A549 (cell line): ENCODE measurements at regions not wholly inside any gene's neighbourhood (a gene's known extent, or its start where the extent isn't known, plus 50 kb on each side); places are given as distances from the start of the nearest gene placed in this dataset.
"Not testable (repeated sequence)": the region's sequence is repeated elsewhere in the genome, so short reads cannot be mapped to it uniquely, and the experiment has no call there.

Source experiments
- ATAC-seq, 2 experiments: fragments of 200-7000 bp in 1 of 2; fragments of >200 bp in 1 of 2; cut with Nextera tagmentation in 1 of 2; cut with Tn5 transposase in 1 of 2; 3 replicates each; pipeline versions ENCODE4 v1.8.0 to v1.9.1; 2018 to 2020; ENCODE audit warnings: mild to moderate bottlenecking in 1 of 2, moderate library complexity in 1 of 2
- CTCF ChIA-PET: fragments of 300-600 bp; sonication (Branson Sonifier 250); formaldehyde crosslinking; extraction: SDS; loops from one replicate; lab custom pipeline; 2021; ENCODE audit warnings: antibody characterized with exemption, inconsistent platforms; lab: Yijun Ruan, JAX
- POLR2A ChIA-PET: fragments of 350-600 bp; formaldehyde crosslinking; extraction: SDS; loops from one replicate; lab custom pipeline; 2021; ENCODE audit warnings: antibody characterized with exemption, inconsistent platforms; lab: Yijun Ruan, JAX
- DNase-seq, 2 experiments: peaks; one replicate each; pipeline versions ENCODE4 v3.0.0 to v3.0.0-alpha.2; 2011 to 2016; ENCODE audit warnings: low read depth in 1 of 2, low spot score in 1 of 2
- FAIRE-seq: peaks from 2 replicates; lab custom pipeline; 2011; peaks lifted over from hg19 to GRCh38; lab: Jason Lieb, UNC
- H3K27ac ChIP-seq, 2 experiments: fragments of >200 bp; sonication (Bioruptor Twin); formaldehyde crosslinking; 3 replicates each; pipeline ENCODE4 v1.5.1; 2016 to 2017
- H3K4me1 ChIP-seq: fragments of >200 bp; sonication (Bioruptor Twin); formaldehyde crosslinking; 3 replicates; pipeline ENCODE4 v1.6.1; 2016
- H3K4me2 ChIP-seq: fragments of >200 bp; sonication (Bioruptor Twin); formaldehyde crosslinking; 3 replicates; pipeline ENCODE4 v1.6.1; 2016
- H3K4me3 ChIP-seq: fragments of >200 bp; sonication (Bioruptor Twin); formaldehyde crosslinking; 3 replicates; pipeline ENCODE4 v1.5.1; 2016
- H3K9me3 ChIP-seq: fragments of >200 bp; sonication (Bioruptor Twin); formaldehyde crosslinking; 3 replicates; pipeline ENCODE4 v1.6.1; 2016
- RAD21 ChIP-seq, 2 experiments: fragments of >200 bp in 1 of 2; sonication (Bioruptor Twin) in 1 of 2; formaldehyde crosslinking in 1 of 2; IDR thresholded peaks in 1 of 2; conservative IDR thresholded peaks in 1 of 2; 2 replicates in 1 of 2; 3 replicates in 1 of 2; pipeline ENCODE4 v1.6.1; 2012 to 2018; ENCODE audit warnings: inconsistent platforms in 1 of 2
- WGBS: methylation state at CpG from one replicate; pipeline ENCODE4 v1.1.6; 2017; ENCODE audit errors: missing lambda C conversion rate; 5-methylcytosine and 5-hydroxymethylcytosine counted together

GRCh38 chr6:58003417-58004167 lies 686.2 kb downstream of the PRIM2 start:
- H3K4me2 ChIP-seq, H3K27ac ChIP-seq, CTCF ChIA-PET, H3K9me3 ChIP-seq, H3K4me3 ChIP-seq, ATAC-seq, H3K4me1 ChIP-seq, FAIRE-seq, POLR2A ChIA-PET: not testable (repeated sequence)
- TF ChIP-seq RAD21 (conservative IDR thresholded peaks at IDR 0.05 in 1 of 2, IDR thresholded peaks at IDR 0.05 in 1 of 2) = peak in 1 of 2 experiments; percentile 19; a peak in 1 of 5 replicates
- DNase-seq = peak in 1 of 2 experiments; percentile 14

- H3K27ac ChIP-seq, FAIRE-seq, H3K4me1 ChIP-seq, CTCF ChIA-PET, H3K4me2 ChIP-seq, ATAC-seq, H3K4me3 ChIP-seq, H3K9me3 ChIP-seq, POLR2A ChIA-PET: not testable (repeated sequence)
- 5% methylated on average over 4 of the region's 4 CpGs for WGBS
- DNase-seq = peak in 1 of 2 experiments; percentile 1
These were observed 690.0 kb downstream of the PRIM2 start for GRCh38 chr6:58007334-58008000.

- POLR2A ChIA-PET, ATAC-seq, H3K4me1 ChIP-seq, H3K9me3 ChIP-seq, H3K4me2 ChIP-seq, FAIRE-seq, H3K4me3 ChIP-seq, DNase-seq, H3K27ac ChIP-seq, CTCF ChIA-PET: not testable (repeated sequence)
These were observed 690.5 kb downstream of the PRIM2 start for GRCh38 chr6:58008001-58008335.

GRCh38 chr6:58011954-58012600 lies 694.6 kb downstream of the PRIM2 start:
- H3K4me1 ChIP-seq, FAIRE-seq, DNase-seq, H3K27ac ChIP-seq, CTCF ChIA-PET, H3K4me2 ChIP-seq, ATAC-seq, POLR2A ChIA-PET, H3K4me3 ChIP-seq, H3K9me3 ChIP-seq: not testable (repeated sequence)
- 10% methylated on average over 4 of the region's 8 CpGs for WGBS

DNA sequence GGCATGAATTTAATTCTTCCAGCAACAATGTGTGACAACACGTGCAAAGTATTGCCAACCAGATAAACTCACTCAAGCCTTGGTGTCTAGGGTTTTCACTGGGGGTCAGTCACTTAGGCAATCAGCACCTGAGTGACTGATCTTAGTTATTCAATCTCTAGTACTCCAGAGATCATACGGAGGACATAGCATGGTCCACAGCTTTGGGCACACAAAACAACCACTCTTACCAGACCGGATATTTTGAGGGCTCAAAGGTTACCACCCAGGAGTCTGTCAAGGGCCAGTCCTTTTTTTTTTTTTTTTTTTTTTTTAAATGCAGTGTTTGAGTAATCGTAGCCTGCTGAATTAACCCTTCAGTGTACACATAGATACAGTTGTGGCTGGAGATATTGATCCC lies 699.2 kb downstream of the PRIM2 start:
- ATAC-seq, CTCF ChIA-PET, H3K9me3 ChIP-seq, POLR2A ChIA-PET, DNase-seq, H3K4me2 ChIP-seq, H3K27ac ChIP-seq, H3K4me1 ChIP-seq, H3K4me3 ChIP-seq, FAIRE-seq: not testable (repeated sequence)
- 14% methylated on average over 4 of the region's 4 CpGs for WGBS

DNA sequence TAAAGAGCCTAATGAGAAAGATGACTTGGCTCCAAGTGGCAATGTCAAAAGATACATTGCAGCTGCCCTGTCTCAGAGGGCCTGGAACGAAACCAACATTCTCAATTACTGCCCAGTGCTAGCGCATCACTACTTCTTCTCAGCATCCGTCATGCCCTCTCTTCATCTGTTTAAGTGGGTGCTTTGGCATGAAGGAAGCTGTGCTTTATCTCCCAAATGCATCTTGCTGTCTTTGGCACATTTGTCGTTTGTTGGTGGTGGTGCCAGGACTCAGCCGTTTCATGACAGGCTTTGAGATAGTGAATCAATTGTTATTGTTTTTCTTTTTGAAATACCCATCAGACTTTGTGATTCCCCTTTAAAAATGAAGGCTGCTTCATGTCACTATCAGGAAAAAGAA lies 710.8 kb downstream of the PRIM2 start:
- 34% methylated on average over 5 of the region's 5 CpGs for WGBS
- H3K4me3 ChIP-seq, CTCF ChIA-PET, POLR2A ChIA-PET, FAIRE-seq, H3K4me2 ChIP-seq, H3K4me1 ChIP-seq, H3K27ac ChIP-seq, ATAC-seq, DNase-seq, H3K9me3 ChIP-seq: not testable (repeated sequence)

DNA sequence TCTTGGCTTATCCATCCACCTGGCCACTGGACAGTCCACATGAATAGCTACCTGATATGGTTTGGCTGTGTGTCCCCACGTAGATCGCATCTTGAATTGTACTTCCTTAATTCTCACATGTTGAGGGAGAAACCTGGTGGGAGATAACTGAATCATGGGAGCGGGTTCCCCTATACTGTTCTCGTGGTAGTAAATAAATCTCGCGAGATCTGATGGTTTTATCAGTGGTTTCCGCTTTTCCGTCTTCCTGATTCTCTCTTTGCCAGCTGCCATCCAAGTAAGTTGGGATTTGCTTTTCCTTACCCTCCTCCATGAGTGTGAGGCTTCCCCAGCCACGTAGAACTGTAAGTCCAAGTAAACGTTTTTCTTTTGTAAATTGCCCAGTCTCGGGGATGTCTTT lies 720.8 kb downstream of the PRIM2 start:
- CTCF ChIA-PET, H3K4me1 ChIP-seq, H3K27ac ChIP-seq, H3K9me3 ChIP-seq, FAIRE-seq, H3K4me3 ChIP-seq, DNase-seq, H3K4me2 ChIP-seq, POLR2A ChIA-PET, ATAC-seq: not testable (repeated sequence)
- 47% methylated on average over 11 of the region's 11 CpGs for WGBS

DNA sequence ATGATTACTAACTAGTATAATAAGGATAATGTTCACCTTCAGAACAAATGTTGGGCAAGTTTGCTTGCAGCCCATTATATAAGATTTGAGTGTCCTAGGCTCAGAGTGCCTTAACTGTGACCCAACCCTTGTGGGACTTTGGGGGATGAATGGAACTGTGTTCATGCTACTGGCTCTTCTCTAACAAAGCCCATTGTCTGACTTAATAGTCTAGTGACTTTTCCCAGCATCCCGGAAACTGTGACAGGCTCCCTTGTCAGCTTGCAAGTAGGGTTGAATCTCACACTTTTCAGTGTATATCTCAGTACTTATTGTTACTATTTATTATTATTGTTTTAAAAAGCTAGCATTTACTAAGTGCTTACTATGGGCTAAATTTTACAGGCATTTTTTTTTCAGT lies 729.2 kb downstream of the PRIM2 start:
- CTCF ChIA-PET, ATAC-seq, POLR2A ChIA-PET, H3K9me3 ChIP-seq, H3K4me1 ChIP-seq, H3K27ac ChIP-seq, DNase-seq, H3K4me3 ChIP-seq, FAIRE-seq, H3K4me2 ChIP-seq: not testable (repeated sequence)
- 78% methylated on average over 1 of the region's 1 CpG for WGBS

DNA sequence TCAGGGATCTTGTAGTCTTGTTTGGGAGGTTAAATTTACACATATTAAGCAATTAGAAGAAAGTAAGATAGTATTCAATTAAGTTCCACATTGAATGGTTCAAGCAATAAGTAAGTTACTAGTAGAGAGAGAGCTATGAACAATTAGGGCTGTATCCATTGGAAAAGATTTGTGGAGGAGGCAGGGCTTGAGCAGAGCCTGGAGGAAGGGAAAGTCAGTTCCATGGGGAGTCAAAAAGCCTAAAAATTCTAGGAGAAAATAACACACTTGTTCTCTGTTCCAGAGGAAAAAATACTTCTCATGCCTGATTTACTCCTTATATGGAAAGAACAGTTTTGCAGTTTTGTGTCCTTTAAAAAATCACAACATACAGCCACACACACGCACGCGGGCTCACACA lies 730.0 kb downstream of the PRIM2 start:
- CTCF ChIA-PET, H3K4me3 ChIP-seq, H3K4me1 ChIP-seq, ATAC-seq, FAIRE-seq, DNase-seq, H3K4me2 ChIP-seq, H3K9me3 ChIP-seq, H3K27ac ChIP-seq, POLR2A ChIA-PET: not testable (repeated sequence)
- 34% methylated on average over 3 of the region's 3 CpGs for whole genome bisulfite sequencing

DNA sequence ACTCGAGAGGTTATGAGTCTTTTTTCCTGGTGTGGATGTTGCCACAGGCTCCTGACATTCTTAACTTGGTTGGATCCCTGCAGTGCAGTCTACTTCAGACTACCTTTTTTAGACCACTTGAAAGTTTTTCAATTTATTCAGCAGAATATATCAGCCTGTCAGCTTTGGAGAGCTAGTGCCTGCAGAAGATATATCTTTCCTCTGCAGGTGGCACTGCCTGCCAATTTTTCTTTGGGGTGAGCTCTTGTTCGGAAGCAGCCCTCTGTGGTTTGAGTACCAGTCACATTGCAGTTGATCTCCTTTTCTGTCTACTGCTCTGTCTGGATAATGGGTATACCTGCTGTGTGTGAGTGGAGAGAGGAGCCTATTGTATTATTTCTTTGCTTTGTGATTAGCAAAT lies 730.4 kb downstream of the PRIM2 start:
- ATAC-seq, CTCF ChIA-PET, H3K4me2 ChIP-seq, H3K4me1 ChIP-seq, POLR2A ChIA-PET, FAIRE-seq, H3K4me3 ChIP-seq, H3K9me3 ChIP-seq, H3K27ac ChIP-seq, DNase-seq: not testable (repeated sequence)
- 0% methylated on average over 2 of the region's 2 CpGs for WGBS
